Liver (tissue), 8 donors: ENCODE measurements at regions not wholly inside any gene's neighbourhood (a gene's known extent, or its start where the extent isn't known, plus 50 kb on each side); places are given as distances from the start of the nearest gene placed in this dataset.

Source experiments
- DNase-seq: peaks from one replicate; pipeline ENCODE4 v3.0.0-alpha.2; 2017; ENCODE audit warnings: low spot score
- H3K27ac ChIP-seq, 2 donors: one replicate each; pipeline ENCODE4 v1.7.0; 2013; ENCODE audit warnings: inconsistent platforms in 2 of 2, low read length in 2 of 2, control low read depth in 1 of 2, low read depth in 1 of 2, mild to moderate bottlenecking in 1 of 2
- H3K27me3 ChIP-seq, 4 donors: one replicate each; pipeline versions ENCODE4 v1.6.1 to v1.7.0; 2013; ENCODE audit warnings: low read length in 3 of 4, inconsistent platforms in 1 of 4, mild to moderate bottlenecking in 1 of 4, moderate library complexity in 1 of 4; ENCODE audit not compliant: control insufficient read depth in 4 of 4, insufficient read depth in 4 of 4
- H3K36me3 ChIP-seq, 4 donors: one replicate each; pipeline versions ENCODE4 v1.6.1 to v1.7.0; 2013; ENCODE audit warnings: low read length in 3 of 4, mild to moderate bottlenecking in 3 of 4, low read depth in 1 of 4, moderate library complexity in 1 of 4; ENCODE audit not compliant: control insufficient read depth in 4 of 4, insufficient read depth in 3 of 4
- H3K4me1 ChIP-seq, 4 donors: one replicate each; pipeline versions ENCODE4 v1.6.1 to v1.7.0; 2013; ENCODE audit warnings: low read length in 3 of 4, mild to moderate bottlenecking in 3 of 4, moderate library complexity in 1 of 4; ENCODE audit not compliant: control insufficient read depth in 4 of 4, insufficient read depth in 4 of 4
- H3K4me3 ChIP-seq, 3 donors: one replicate each; pipeline versions ENCODE4 v1.6.1 to v1.7.0; 2013; ENCODE audit warnings: low read length in 3 of 3, control low read depth in 1 of 3, low read depth in 1 of 3, mild to moderate bottlenecking in 1 of 3
- H3K9ac ChIP-seq, 2 donors: one replicate each; pipeline ENCODE4 v1.7.0; 2013; ENCODE audit warnings: low read length in 2 of 2, mild to moderate bottlenecking in 2 of 2, moderate library complexity in 2 of 2, control low read depth in 1 of 2, low read depth in 1 of 2
- H3K9me3 ChIP-seq, 4 donors: one replicate each; pipeline versions ENCODE4 v1.6.1 to v1.7.0; 2013; ENCODE audit warnings: low read length in 3 of 4; ENCODE audit not compliant: control insufficient read depth in 4 of 4
- CTCF ChIP-seq: fragments of 150-350 bp; IDR thresholded peaks from 2 replicates; pipeline ENCODE4 v1.5.1; 2017; ENCODE audit warnings: improper control_type of control experiment, low read depth, low read length; ENCODE audit not compliant: missing input control
- EGR1 ChIP-seq, 2 donors: IDR thresholded peaks; 2 replicates each; pipeline ENCODE4 v1.6.1; 2016 to 2018; ENCODE audit warnings: antibody characterized with exemption in 2 of 2, low read depth in 2 of 2
- FOXA1 ChIP-seq: IDR thresholded peaks from 2 replicates; pipeline ENCODE4 v1.6.1; 2016; ENCODE audit warnings: antibody characterized with exemption
- FOXA2 ChIP-seq: IDR thresholded peaks from 2 replicates; pipeline ENCODE4 v1.6.1; 2016; ENCODE audit warnings: antibody characterized with exemption
- HNF4A ChIP-seq, 2 donors: conservative IDR thresholded peaks; 2 replicates each; pipeline ENCODE4 v1.6.1; 2016; ENCODE audit warnings: antibody characterized with exemption in 2 of 2, mild to moderate bottlenecking in 2 of 2
- HNF4G ChIP-seq: IDR thresholded peaks from 2 replicates; pipeline ENCODE4 v1.6.1; 2016; ENCODE audit warnings: antibody characterized with exemption
- MAX ChIP-seq: IDR thresholded peaks from 2 replicates; pipeline ENCODE4 v1.6.1; 2016; ENCODE audit warnings: antibody characterized with exemption
- NR2F2 ChIP-seq: IDR thresholded peaks from 2 replicates; pipeline ENCODE4 v1.6.1; 2016; ENCODE audit warnings: antibody characterized with exemption
- RAD21 ChIP-seq, 2 donors: IDR thresholded peaks; 2 replicates each; pipeline ENCODE4 v1.6.1; 2016; ENCODE audit warnings: antibody characterized with exemption in 2 of 2, mild to moderate bottlenecking in 2 of 2
- RXRA ChIP-seq, 2 donors: IDR thresholded peaks; 2 replicates each; pipeline ENCODE4 v1.6.1; 2017 to 2018; ENCODE audit warnings: antibody characterized with exemption in 2 of 2, mild to moderate bottlenecking in 1 of 2
- SP1 ChIP-seq: IDR thresholded peaks from 2 replicates; pipeline ENCODE4 v1.6.1; 2018; ENCODE audit warnings: antibody characterized with exemption, mild to moderate bottlenecking
- YY1 ChIP-seq: IDR thresholded peaks from 2 replicates; pipeline ENCODE4 v1.6.1; 2016; ENCODE audit warnings: antibody characterized with exemption, mild to moderate bottlenecking
- WGBS: extraction: QIAGEN DNeasy Blood & Tissue Kit; methylation state at CpG from one replicate; pipeline ENCODE4 v1.1.7; 2013; 5-methylcytosine and 5-hydroxymethylcytosine counted together
- TF ChIP-seq, protein P1 (sequence below): IDR thresholded peaks from 2 replicates; pipeline ENCODE4 v1.6.1; 2016; ENCODE audit warnings: antibody characterized with exemption, mild to moderate bottlenecking
- TF ChIP-seq, protein P2 (sequence below): IDR thresholded peaks from 2 replicates; pipeline ENCODE4 v1.6.1; 2016; ENCODE audit warnings: antibody characterized with exemption
- donor health status: healthy.
- donor health status: healthy.
- donor health status: healthy.
- donor health status: healthy.
- donor health status: healthy.

- H3K4me1 ChIP-seq, result no peaks in the 10 kb centered on the region
- TF ChIP-seq, protein P1, sequence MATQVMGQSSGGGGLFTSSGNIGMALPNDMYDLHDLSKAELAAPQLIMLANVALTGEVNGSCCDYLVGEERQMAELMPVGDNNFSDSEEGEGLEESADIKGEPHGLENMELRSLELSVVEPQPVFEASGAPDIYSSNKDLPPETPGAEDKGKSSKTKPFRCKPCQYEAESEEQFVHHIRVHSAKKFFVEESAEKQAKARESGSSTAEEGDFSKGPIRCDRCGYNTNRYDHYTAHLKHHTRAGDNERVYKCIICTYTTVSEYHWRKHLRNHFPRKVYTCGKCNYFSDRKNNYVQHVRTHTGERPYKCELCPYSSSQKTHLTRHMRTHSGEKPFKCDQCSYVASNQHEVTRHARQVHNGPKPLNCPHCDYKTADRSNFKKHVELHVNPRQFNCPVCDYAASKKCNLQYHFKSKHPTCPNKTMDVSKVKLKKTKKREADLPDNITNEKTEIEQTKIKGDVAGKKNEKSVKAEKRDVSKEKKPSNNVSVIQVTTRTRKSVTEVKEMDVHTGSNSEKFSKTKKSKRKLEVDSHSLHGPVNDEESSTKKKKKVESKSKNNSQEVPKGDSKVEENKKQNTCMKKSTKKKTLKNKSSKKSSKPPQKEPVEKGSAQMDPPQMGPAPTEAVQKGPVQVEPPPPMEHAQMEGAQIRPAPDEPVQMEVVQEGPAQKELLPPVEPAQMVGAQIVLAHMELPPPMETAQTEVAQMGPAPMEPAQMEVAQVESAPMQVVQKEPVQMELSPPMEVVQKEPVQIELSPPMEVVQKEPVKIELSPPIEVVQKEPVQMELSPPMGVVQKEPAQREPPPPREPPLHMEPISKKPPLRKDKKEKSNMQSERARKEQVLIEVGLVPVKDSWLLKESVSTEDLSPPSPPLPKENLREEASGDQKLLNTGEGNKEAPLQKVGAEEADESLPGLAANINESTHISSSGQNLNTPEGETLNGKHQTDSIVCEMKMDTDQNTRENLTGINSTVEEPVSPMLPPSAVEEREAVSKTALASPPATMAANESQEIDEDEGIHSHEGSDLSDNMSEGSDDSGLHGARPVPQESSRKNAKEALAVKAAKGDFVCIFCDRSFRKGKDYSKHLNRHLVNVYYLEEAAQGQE, result no peak
- TF ChIP-seq SP1 (no peak), HNF4G (no peak), FOXA2 (no peak), EGR1 (IDR thresholded peaks at IDR 0.05; ENCODE audit: low read depth in 2 of 2) (no peak), NR2F2 (no peak), CTCF (no peak), MAX (no peak), RXRA (IDR thresholded peaks at IDR 0.05) (no peak), RAD21 (IDR thresholded peaks at IDR 0.05) (no peak), YY1 (no peak)
- TF ChIP-seq, protein P2, sequence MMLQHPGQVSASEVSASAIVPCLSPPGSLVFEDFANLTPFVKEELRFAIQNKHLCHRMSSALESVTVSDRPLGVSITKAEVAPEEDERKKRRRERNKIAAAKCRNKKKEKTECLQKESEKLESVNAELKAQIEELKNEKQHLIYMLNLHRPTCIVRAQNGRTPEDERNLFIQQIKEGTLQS, result no peak
- WGBS, result 73% methylated on average over 4 of the region's 4 CpGs
- no peak overlapping the region for H3K27ac ChIP-seq
- no peak overlapping the region for H3K9ac ChIP-seq
- DNase-seq, result no peak
- no peaks in the 10 kb centered on the region for H3K9me3 ChIP-seq
- H3K27me3 ChIP-seq, result no peaks in the 10 kb centered on the region
- no peaks in the 10 kb centered on the region for H3K36me3 ChIP-seq
- H3K4me3 ChIP-seq, result no peak overlapping the region
These were observed 78.1 kb upstream of the XCR1 start for GRCh38 chr3:46105306-46105919.

GRCh38 chr3:46104706-46105105 is 77.4 kb upstream of the XCR1 start:
- no peak overlapping the region for H3K9ac ChIP-seq
- H3K36me3 ChIP-seq, result no peaks in the 10 kb centered on the region
- no peaks in the 10 kb centered on the region for H3K27me3 ChIP-seq
- no peak overlapping the region for H3K4me3 ChIP-seq
- no peaks in the 10 kb centered on the region for H3K9me3 ChIP-seq
- WGBS, result 68% methylated on average over 1 of the region's 1 CpG
- DNase-seq, result no peak
- H3K27ac ChIP-seq, result no peak overlapping the region
- TF ChIP-seq HNF4G (no peak), MAX (no peak), HNF4A (conservative IDR thresholded peaks at IDR 0.05) (no peak), YY1 (no peak), FOXA1 (no peak), RXRA (IDR thresholded peaks at IDR 0.05) (no peak), EGR1 (IDR thresholded peaks at IDR 0.05; ENCODE audit: low read depth in 2 of 2) (no peak)
- TF ChIP-seq, protein P2, result no peak
- TF ChIP-seq, protein P1, result no peak
- no peaks in the 10 kb centered on the region for H3K4me1 ChIP-seq
